BLaER1 treated with 17β-estradiol and CSF1 and Interleukin-3, amounts not matched to agents 10 nM and 100 nM (cell line): ENCODE measurements at regions not wholly inside any gene's neighbourhood (a gene's known extent, or its start where the extent isn't known, plus 50 kb on each side); places are given as distances from the start of the nearest gene placed in this dataset.

ENCODE experiments used
- H3K27ac ChIP-seq, 11 experiments: shearing (Covaris generic); formaldehyde crosslinking; 2 replicates each; pipeline ENCODE4 v1.8.1; 2022
- H3K27me3 ChIP-seq, 11 experiments: shearing (Covaris generic); formaldehyde crosslinking; 2 replicates each; pipeline ENCODE4 v1.8.1; 2022
- H3K36me3 ChIP-seq, 11 experiments: shearing (Covaris generic); formaldehyde crosslinking; 2 replicates each; pipeline ENCODE4 v1.8.1; 2022
- H3K4me1 ChIP-seq, 10 experiments: shearing (Covaris generic); formaldehyde crosslinking; 2 replicates each; pipeline ENCODE4 v1.8.1; 2022
- H3K4me2 ChIP-seq, 11 experiments: shearing (Covaris generic); formaldehyde crosslinking; 2 replicates each; pipeline ENCODE4 v1.8.1; 2022
- H3K4me3 ChIP-seq, 10 experiments: shearing (Covaris generic); formaldehyde crosslinking; 2 replicates each; pipeline ENCODE4 v1.8.1; 2022
- H3K9ac ChIP-seq, 11 experiments: shearing (Covaris generic); formaldehyde crosslinking; 2 replicates each; pipeline ENCODE4 v1.8.1; 2022
- H3K9me3 ChIP-seq, 11 experiments: shearing (Covaris generic); formaldehyde crosslinking; replicated peaks in 1 of 11; 2 replicates each; pipeline ENCODE4 v1.8.1; 2022
- H4K20me1 ChIP-seq, 11 experiments: shearing (Covaris generic); formaldehyde crosslinking; 2 replicates each; pipeline ENCODE4 v1.8.1; 2022
- Cebpa-rat ChIP-seq, 11 experiments: shearing (Covaris generic); IDR thresholded peaks; 2 replicates each; pipeline ENCODE4 v1.8.1; 2022

DNA sequence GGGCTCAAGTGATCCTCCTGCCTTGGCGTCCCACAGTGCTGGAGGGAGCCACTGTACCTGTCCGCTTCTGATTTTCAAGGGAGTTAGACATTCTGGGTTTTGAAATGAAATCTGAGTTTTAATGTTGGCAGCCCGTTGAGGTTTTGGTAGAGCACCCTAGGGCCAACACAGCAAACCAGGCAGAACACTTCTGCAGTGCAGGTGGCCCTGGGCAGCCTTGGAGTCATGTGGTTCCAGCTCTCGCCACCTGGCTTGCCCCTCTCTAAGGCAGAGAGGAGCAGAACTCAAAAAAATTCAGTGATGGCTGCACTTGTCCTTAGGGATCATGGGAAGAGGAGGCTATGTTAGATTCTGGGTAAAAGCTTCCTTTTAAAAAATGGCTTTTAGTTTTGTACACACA, 74.9 kb downstream of the CLDN34 start:
- Histone ChIP-seq H3K4me1 (peaks cover 0 to 32% (median 22%) of the 10 kb centered on the region in 10 experiments; a peak in 12 of 20 replicates), H4K20me1 (peaks cover 0 to 64% (median 0%) of the 10 kb centered on the region in 11 experiments; a peak in 6 of 22 replicates), H3K4me2 (peak overlapping the region in 6 of 11 experiments; percentile 12 to 76 (median 42); a peak in 11 of 22 replicates), H3K9me3 (peaks cover 0 to 2% (median 0%) of the 10 kb centered on the region in 11 experiments; a peak in 1 of 22 replicates), H3K36me3 (no peaks in the 10 kb centered on the region), H3K9ac (no peak overlapping the region), H3K4me3 (no peak overlapping the region), H3K27ac (no peak overlapping the region), H3K27me3 (no peaks in the 10 kb centered on the region)
- TF ChIP-seq Cebpa-rat (IDR thresholded peaks at IDR 0.05), result no peak

DNA sequence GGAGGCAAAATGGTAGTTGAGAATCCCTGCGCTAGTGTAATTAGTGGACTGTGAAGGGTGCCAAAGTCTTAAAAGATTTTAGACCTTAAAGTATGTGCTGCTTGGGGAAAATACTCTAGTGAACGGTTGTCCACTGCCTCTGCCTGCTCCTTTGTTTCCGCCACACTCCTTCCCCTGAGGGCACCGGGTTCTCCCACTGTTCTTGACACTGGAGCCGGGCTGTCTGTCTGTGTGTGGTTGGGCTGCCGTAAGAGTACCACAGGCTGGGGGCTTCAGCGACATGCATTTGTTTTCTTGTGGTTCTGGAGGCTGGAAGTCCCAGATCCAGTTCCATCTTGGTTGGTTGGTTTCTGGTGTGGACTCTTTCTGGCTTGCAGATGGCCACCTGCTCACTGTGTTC, 76.2 kb downstream of the CLDN34 start:
- Histone ChIP-seq H3K4me3 (no peak overlapping the region), H3K36me3 (no peaks in the 10 kb centered on the region), H3K4me2 (peak overlapping the region in 8 of 11 experiments; percentile 18 to 76 (median 44); a peak in 14 of 22 replicates), H3K9ac (no peak overlapping the region), H3K27me3 (no peaks in the 10 kb centered on the region), H3K27ac (no peak overlapping the region), H3K9me3 (no peaks in the 10 kb centered on the region), H3K4me1 (peaks cover 0 to 32% (median 22%) of the 10 kb centered on the region in 10 experiments; a peak in 12 of 20 replicates), H4K20me1 (peaks cover 0 to 75% (median 0%) of the 10 kb centered on the region in 11 experiments; a peak in 7 of 22 replicates)
- no peak for TF ChIP-seq Cebpa-rat (IDR thresholded peaks at IDR 0.05)

DNA sequence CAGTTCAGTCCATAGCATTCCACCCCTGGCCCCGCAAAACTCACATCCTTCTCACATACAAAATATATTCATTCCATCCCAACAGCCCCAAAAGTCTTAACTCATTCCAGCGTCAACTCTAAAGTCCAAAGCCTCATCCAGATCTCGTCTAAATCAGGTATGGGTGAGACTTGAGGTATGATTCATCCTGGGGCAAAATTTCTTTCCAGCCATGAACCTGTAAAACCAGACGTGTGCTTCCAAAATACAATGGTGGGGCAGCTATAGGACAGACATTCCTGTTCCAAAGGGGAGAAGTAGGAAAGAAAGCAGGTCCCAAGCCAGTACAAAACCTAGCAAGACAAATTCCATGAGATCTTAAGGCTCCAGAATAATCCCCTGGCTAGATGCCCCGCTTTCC, 76.9 kb downstream of the CLDN34 start:
- H3K27ac ChIP-seq, result no peak overlapping the region
- no peaks in the 10 kb centered on the region for H3K27me3 ChIP-seq
- H3K4me1 ChIP-seq, result peaks cover 0 to 32% (median 22%) of the 10 kb centered on the region in 10 experiments; a peak in 12 of 20 replicates
- no peak for TF ChIP-seq Cebpa-rat (IDR thresholded peaks at IDR 0.05)
- peak overlapping the region in 5 of 11 experiments; percentile 43 to 76 (median 46); a peak in 9 of 22 replicates for H3K4me2 ChIP-seq
- no peak overlapping the region for H3K4me3 ChIP-seq
- H4K20me1 ChIP-seq, result peaks cover 0 to 73% (median 0%) of the 10 kb centered on the region in 11 experiments; a peak in 8 of 22 replicates
- H3K9ac ChIP-seq, result no peak overlapping the region
- H3K9me3 ChIP-seq, result no peaks in the 10 kb centered on the region
- no peaks in the 10 kb centered on the region for H3K36me3 ChIP-seq

DNA sequence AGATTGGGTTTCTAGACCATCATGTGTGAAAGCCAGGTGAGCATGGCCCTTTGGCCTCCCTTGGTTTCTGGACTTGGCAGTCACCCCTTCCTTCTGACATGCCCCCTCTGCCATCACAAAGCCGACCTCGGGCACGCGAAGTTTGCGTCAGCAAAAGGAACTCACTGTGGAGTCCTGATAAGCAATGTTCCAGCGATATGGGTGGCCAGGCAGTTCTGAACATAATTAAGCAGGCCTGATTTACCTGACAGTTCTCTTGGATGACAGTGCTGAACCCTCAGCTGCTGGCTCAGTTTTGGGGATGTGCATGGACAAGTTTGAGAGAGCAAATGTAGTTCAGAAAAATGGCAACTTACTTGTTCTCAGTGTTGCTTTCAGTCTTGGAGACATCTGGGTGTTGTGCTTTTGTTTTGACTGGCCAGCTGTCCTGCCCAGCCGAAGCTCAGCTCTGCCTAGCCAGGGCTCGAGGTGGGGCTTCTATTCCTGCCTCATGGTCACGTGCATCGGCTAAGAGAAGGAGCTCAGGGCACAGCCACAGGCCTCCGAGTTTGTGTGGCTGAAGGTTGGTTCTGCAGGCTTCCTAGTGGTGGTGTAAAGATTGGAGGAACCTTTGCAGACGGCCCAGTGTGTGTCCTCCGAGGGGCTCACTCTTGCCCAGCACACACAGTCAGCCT, 78.3 kb downstream of the CLDN34 start:
- H3K4me1 ChIP-seq, result peaks cover 0 to 34% (median 22%) of the 10 kb centered on the region in 10 experiments; a peak in 12 of 20 replicates
- H3K27ac ChIP-seq, result no peak overlapping the region
- H3K4me3 ChIP-seq, result no peak overlapping the region
- H3K4me2 ChIP-seq, result no peak overlapping the region
- H4K20me1 ChIP-seq, result peaks cover 0 to 66% (median 0%) of the 10 kb centered on the region in 11 experiments; a peak in 8 of 22 replicates
- H3K9ac ChIP-seq, result no peak overlapping the region
- no peaks in the 10 kb centered on the region for H3K9me3 ChIP-seq
- H3K27me3 ChIP-seq, result no peaks in the 10 kb centered on the region
- no peaks in the 10 kb centered on the region for H3K36me3 ChIP-seq
- no peak for TF ChIP-seq Cebpa-rat (IDR thresholded peaks at IDR 0.05)

DNA sequence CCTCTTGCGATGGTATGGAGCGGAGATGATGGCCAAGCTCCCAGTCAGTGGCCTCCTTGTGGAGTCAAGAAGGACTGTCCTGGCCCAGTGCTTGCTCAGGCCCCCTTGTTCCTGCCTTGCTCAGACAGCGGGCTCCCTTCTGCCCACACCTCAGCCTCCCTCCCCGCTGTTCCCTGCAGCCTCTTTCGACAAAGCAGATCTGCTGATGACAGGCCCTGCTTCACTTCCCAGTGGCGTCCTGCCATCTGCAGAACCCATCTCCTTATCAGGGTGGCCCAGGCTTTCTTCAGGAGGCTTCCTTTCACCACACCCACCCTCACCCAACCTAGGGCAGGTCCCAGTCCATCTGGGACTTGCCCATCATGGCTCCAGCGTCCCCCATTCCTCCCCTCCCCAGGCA, 80.0 kb downstream of the CLDN34 start:
- TF ChIP-seq Cebpa-rat (IDR thresholded peaks at IDR 0.05), result no peak
- H3K27ac ChIP-seq, result no peak overlapping the region
- H3K9me3 ChIP-seq, result no peaks in the 10 kb centered on the region
- no peak overlapping the region for H3K4me2 ChIP-seq
- no peaks in the 10 kb centered on the region for H3K36me3 ChIP-seq
- H4K20me1 ChIP-seq, result peaks cover 0 to 51% (median 0%) of the 10 kb centered on the region in 11 experiments; a peak in 8 of 22 replicates
- H3K4me1 ChIP-seq, result peaks cover 0 to 34% (median 14%) of the 10 kb centered on the region in 10 experiments; a peak in 12 of 20 replicates
- H3K4me3 ChIP-seq, result no peak overlapping the region
- H3K27me3 ChIP-seq, result no peaks in the 10 kb centered on the region
- no peak overlapping the region for H3K9ac ChIP-seq

DNA sequence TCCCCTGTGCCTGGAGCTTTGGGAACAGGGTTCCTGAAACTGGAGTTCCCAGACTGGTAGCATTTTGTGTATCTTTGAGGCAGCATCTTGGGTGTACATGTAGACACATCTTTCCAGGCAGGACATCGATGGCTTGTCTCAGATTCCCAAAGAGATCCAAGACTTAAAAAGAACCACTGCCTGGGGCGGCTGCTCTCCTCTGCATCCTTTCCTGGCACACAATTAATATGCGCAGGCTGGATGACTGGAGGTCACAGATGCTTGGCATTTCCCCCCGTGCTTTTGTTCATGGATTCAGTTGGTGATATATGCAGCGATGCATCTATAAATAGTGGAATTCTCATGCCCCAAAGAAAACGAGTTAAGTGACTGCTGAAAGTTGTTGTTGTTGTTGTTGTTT, 80.5 kb downstream of the CLDN34 start:
- H3K9ac ChIP-seq, result no peak overlapping the region
- no peaks in the 10 kb centered on the region for H3K36me3 ChIP-seq
- H3K4me1 ChIP-seq, result peaks cover 0 to 34% (median 10%) of the 10 kb centered on the region in 10 experiments; a peak in 15 of 20 replicates
- H3K27me3 ChIP-seq, result no peaks in the 10 kb centered on the region
- H3K4me2 ChIP-seq, result no peak overlapping the region
- no peak overlapping the region for H3K27ac ChIP-seq
- no peak for TF ChIP-seq Cebpa-rat (IDR thresholded peaks at IDR 0.05)
- H3K4me3 ChIP-seq, result no peak overlapping the region
- H3K9me3 ChIP-seq, result no peaks in the 10 kb centered on the region
- peaks cover 0 to 46% (median 0%) of the 10 kb centered on the region in 11 experiments; a peak in 8 of 22 replicates for H4K20me1 ChIP-seq

DNA sequence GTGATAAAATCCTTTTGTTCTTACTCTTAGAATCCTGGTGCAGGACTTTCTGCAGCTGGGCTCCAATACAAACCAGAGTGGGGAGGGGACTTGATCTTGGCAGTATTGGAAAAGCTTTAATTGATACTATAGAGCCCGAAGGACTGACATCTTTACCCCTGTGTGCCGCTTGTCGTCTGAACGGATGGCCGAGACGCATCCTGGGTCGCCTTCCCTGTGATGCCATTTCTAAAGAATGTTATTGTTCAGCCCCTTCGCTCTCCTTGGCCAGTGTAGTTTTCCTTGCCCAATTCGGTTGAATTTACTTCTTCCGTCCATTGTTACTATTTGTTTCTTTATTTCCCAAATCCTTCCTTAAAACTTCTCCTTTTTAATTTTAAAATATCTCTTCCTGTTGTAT, 80.9 kb downstream of the CLDN34 start:
- Histone ChIP-seq H3K4me2 (no peak overlapping the region), H3K4me3 (no peak overlapping the region), H3K9me3 (no peaks in the 10 kb centered on the region), H4K20me1 (peaks cover 0 to 44% (median 0%) of the 10 kb centered on the region in 11 experiments; a peak in 8 of 22 replicates), H3K27me3 (no peaks in the 10 kb centered on the region), H3K36me3 (no peaks in the 10 kb centered on the region), H3K9ac (no peak overlapping the region), H3K4me1 (peaks cover 4 to 34% (median 12%) of the 10 kb centered on the region in 10 experiments; a peak in 19 of 20 replicates), H3K27ac (no peak overlapping the region)
- TF ChIP-seq Cebpa-rat (IDR thresholded peaks at IDR 0.05), result no peak

DNA sequence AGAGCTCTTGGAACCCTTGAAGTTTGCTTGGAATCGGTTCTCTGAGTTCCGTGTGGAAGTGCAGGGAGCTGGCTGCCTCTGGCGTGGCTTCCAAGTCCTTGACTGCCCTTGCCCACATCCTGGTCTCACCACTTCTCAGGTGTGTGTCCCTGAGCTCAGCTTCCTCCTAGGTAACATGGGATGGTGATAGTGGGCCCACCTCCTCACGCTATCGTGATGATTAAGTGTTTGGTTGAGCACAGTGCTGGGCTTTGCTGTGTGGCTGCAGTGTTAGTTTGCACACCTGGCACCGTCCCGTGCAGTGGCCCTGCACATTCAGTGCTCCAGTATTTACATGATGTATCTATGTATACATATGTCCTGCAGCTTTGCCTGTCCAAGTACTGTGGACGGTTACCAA, 81.5 kb downstream of the CLDN34 start:
- TF ChIP-seq Cebpa-rat (IDR thresholded peaks at IDR 0.05), result no peak
- peaks cover 0 to 44% (median 0%) of the 10 kb centered on the region in 11 experiments; a peak in 8 of 22 replicates for H4K20me1 ChIP-seq
- H3K27ac ChIP-seq, result no peak overlapping the region

DNA sequence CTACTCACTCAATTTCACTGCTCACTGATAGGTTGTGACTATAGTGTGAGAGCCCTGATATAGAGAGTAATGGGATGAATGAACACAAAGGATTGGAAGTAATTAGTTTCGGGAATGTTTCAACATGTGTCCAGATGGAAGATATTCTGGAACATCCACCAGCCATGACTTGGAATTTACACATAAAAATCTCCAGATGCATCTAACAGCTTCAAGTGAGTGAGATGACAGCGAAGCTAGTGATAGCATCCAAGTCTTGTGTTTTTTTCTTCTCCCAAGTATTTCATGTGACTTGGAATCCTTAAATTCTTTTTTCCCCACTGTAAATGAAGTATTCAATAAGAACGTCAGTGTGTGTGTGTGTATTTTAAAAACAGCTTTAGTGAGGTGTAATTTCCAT, 82.1 kb downstream of the CLDN34 start:
- TF ChIP-seq Cebpa-rat (IDR thresholded peaks at IDR 0.05), result no peak

More for the DNA sequence above, 81.5 kb downstream of the CLDN34 start:
- Histone ChIP-seq H3K9ac (no peak overlapping the region), H3K9me3 (no peaks in the 10 kb centered on the region), H3K27me3 (no peaks in the 10 kb centered on the region), H3K4me2 (no peak overlapping the region), H3K4me1 (peaks cover 4 to 34% (median 12%) of the 10 kb centered on the region in 10 experiments; a peak in 19 of 20 replicates), H3K36me3 (no peaks in the 10 kb centered on the region), H3K4me3 (no peak overlapping the region)

More for the DNA sequence above, 82.1 kb downstream of the CLDN34 start:
- 0 out of 22 replicates have a peak, but pooled peaks cover 0 to under 1% (median 0%) of the 10 kb centered on the region in 11 experiments for H3K36me3 ChIP-seq
- H3K4me1 ChIP-seq, result peaks cover 4 to 29% (median 11%) of the 10 kb centered on the region in 10 experiments; a peak in 19 of 20 replicates
- H3K9me3 ChIP-seq, result peaks cover 0 to 2% (median 1%) of the 10 kb centered on the region in 11 experiments; a peak in 8 of 22 replicates
- peaks cover 0 to 41% (median 0%) of the 10 kb centered on the region in 11 experiments; a peak in 8 of 22 replicates for H4K20me1 ChIP-seq
- no peak overlapping the region for H3K27ac ChIP-seq
- H3K4me2 ChIP-seq, result no peak overlapping the region
- H3K27me3 ChIP-seq, result no peaks in the 10 kb centered on the region
- H3K9ac ChIP-seq, result no peak overlapping the region
- H3K4me3 ChIP-seq, result no peak overlapping the region
